ENCODE measurements at regions not wholly inside any gene's neighbourhood (a gene's known extent, or its start where the extent isn't known, plus 50 kb on each side); places are given as distances from the start of the nearest gene placed in this dataset.
"Not testable (repeated sequence)": the region's sequence is repeated elsewhere in the genome, so short reads cannot be mapped to it uniquely, and the experiment has no call there.

- DNase-seq: no peak
Observed at GRCh38 chr10:33776419-33777070, 442.1 kb upstream of the NRP1 start.

GRCh38 chr10:33774857-33775256 lies 440.4 kb upstream of the NRP1 start:
- DNase-seq: no peak

- no peak for DNase-seq
Observed at GRCh38 chr10:33773886-33774480, 439.5 kb upstream of the NRP1 start.

DNA sequence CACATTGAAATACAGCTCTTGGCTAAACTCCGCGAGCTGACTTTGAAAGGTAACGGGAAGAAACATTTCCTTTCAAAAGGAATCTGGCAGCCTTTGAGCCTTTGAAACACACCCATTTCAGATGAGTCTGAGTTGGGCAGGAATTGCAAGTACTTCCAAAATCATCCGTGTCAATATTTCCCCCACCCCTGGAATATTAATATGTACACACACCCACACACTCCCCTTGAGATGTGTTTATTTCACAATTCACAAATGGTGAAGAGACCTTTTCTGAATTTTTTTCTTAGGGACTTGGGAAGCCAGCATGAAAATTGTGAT lies 438.7 kb upstream of the NRP1 start:
- DNase-seq: no peak

DNA sequence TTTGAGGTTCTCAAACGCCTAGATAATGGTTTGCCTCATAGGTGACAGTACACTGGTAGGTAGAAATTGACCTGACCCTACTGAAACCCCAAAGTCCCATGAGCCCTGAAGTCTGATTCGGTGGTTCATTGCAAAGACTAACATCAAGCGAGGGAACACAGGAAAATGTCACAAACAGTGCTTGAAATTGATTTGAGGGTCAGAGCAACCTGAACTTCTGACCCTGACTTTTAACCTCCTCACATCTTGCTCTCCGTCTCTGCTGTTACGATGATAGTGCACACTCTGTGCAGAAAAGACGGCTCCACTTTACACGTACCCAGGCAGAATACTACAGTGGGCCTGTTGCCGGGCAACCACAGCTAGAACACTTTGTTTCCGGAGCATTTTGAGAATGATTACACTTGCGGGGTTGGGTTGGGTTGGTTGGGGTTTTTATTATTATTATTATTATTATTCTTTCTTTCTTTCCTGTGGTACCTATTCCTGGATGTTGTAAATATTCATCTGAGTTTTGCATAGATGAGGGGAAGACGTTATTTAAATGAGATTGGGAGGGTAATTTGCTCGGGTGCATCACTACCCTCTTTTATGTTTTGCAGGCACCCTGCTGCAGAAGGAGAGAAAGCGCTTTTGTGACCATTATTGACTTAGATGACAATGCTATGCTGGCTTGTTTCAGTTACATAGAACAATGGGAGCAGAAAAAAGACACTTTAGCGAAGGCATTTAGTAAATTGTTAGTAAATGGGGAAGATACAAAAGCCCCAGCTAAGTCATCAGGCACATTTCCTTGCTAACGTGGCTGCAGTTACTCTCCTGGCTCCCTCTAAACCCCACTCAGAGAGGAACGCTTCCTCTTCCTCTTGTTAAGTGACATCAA lies 438.1 kb upstream of the NRP1 start:
- DNase-seq: peak; percentile 38

DNA sequence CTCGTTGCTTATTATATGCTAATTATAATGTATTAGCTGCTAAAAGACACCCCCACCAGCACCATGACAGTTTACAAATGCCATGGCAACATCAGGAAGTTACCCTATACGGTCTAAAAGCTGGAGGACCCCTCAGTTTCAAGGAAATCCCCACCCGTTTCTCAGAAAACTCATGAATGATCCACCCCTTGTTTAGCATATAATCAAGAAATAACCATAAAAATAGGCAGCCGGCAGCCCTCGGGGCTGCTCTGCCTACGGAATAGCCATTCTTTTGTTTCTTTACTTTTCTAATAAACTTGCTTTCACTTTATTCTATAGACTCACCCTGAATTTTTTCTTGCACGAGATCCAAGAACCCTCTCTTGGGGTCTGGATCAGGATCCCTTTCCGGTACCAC lies 437.4 kb upstream of the NRP1 start:
- DNase-seq: not testable (repeated sequence)

GRCh38 chr10:33764694-33765185 lies 430.3 kb upstream of the NRP1 start:
- DNase-seq: no peak

- DNase-seq: no peak
Observed at GRCh38 chr10:33760056-33760943, 425.8 kb upstream of the NRP1 start.

DNA sequence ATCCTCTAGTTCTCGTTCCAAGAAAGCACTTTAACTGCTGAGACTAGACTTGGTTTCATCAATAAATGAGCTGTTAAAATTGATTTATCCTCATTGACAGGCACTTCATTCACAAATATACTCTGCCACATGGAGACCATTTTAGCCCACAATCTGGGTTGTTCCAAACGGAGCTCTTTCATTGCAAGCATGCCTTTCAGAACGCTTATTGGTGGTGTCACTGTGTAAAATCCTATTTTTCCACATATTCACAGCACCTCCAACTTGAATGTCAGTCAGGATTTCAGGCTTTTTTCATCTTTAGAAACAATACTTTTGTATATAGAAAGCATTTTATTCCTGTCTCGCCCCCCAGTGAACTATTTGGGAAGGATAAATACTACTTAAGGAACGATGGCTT lies 424.7 kb upstream of the NRP1 start:
- no peak for DNase-seq

DNA sequence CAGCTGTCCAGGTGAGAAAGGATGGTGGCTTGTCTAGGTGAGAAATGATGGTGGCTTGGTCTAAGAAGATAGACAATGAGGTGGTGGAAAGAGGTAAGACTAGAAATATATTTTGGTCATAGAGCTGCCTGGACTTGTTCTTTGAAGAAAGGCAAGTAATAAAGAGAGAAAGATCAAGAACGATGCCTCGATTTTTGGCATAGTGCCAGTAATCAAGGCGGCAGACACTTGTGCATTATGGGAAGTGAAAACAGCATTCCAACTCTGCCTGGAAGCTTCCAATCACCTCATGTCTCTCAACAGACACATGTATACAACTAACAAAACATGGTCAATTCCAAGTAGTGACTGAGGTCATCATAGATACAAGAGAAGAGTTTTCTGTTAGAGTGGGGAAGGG lies 423.8 kb upstream of the NRP1 start:
- DNase-seq: no peak

- DNase-seq: no peak
Observed at GRCh38 chr10:33754052-33754451, 419.6 kb upstream of the NRP1 start.

DNA sequence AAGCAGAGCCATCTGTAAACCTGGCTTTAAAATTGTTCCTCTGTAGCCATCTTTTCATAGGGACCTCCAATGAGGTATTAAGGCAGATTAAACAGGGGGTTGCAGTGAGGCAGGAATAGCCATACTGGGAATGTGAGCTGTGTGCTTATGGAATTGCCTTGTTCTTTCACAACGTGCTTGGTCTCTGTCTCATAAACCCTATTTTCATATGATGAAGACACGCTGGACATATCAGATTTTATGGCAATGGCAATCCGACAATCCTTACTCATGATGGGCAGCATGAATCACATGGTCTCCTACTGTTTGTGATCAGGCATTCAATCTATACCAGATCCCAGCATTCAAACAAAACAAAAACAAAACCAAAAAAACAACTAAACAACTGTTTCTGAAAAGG lies 418.9 kb upstream of the NRP1 start:
- no peak for DNase-seq

GRCh38 chr10:33749790-33750189 lies 415.3 kb upstream of the NRP1 start:
- DNase-seq: no peak

- no peak for DNase-seq
Observed at GRCh38 chr10:33749067-33749735, 414.7 kb upstream of the NRP1 start.

- DNase-seq: no peak
Observed at GRCh38 chr10:33746836-33747268, 412.4 kb upstream of the NRP1 start.

DNA sequence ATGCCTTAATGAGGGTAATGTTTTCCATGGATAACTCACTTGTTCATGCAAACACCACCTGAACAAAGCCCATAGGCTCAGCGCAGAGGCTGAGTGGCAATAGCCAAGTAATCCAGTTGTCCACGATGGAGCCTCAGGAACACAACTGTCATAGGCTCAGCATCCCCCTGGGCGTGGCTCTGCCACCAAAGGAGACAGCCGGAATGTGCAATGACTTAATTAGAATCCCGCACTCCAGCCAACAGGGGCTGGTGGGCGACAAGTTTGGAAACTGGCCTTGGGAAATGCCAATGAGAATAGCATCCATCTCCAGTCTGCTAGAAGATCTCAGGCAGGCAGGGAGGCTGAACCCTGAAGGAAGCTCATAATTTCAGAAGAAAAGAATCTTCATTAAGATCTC lies 411.7 kb upstream of the NRP1 start:
- no peak for DNase-seq

- DNase-seq: peak; percentile 2
Observed at GRCh38 chr10:33743429-33743857, 409.0 kb upstream of the NRP1 start.

DNA sequence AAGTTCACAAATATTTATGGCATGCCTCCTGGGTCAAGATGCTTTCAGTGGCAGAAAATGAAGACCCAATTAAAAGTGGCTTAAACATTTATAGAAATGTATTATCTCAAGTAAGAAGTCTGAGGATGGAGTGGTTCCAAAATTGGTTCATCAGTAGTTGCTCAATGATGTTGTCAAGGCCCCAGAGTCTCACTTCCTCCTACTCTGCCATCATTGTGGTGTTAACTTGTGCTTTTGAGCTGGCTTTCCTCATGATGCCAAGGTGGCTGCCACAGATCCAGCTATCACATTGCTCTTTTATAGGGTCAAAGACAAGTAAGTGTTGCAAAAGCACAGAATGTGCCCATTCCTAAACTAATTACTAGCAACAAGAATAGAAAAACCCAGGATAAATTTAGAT lies 404.6 kb upstream of the NRP1 start:
- no peak for DNase-seq

DNA sequence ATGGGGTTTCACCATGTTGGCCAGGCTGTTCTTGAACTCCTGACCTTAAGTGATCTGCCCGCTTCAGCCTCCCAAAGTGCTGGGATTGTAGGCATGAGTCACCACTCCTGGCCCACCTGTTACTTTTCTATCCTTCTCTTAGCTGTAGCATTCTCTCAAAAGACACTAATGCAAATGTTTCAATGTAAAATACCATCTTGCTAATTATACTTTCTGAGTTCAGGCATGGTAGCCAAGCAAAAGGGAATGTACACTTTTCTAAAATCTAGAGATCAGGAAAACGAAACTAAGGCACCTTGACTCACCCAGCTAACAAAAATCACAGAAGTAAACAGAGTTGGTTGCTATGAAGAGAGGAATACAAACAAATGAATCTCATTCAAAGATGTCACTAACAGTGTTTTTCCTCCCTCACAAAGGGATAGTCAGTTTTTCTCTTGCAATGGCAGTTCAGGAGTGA lies 401.0 kb upstream of the NRP1 start:
- no peak for DNase-seq

DNA sequence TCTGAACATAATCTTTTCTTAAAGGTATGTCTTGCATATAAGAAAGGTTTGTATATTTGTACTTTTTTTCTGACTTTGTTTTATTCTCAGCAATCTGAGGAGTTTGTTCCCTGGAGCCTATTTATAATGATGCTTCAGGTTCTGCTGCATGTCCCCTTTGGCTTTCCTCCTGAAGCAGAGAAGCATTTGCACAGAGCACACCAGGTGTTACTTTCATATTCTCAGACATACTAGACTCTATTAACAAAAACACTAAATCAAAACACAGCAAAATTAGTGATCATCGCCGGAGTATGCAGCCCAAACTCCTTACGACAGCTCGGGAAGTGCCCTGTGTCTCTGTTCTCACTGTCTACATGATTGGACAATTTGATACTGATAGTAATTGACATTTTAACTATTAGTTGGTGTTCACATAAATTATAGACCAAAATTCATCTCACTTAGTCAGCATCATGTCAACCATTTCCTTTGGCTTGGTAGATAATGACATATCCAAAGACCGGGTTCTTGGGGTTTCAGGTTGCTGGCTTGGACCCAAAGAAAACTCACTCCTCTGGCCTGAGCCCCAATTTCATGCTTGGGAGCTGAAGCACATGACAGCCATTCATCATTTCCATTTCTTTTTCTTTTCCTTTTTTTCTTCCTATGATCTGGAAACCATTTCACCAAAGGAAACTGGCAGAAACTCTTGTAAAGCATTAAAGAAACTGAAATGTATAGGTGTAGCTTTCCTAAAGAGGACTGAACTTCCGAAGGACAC lies 400.1 kb upstream of the NRP1 start:
- no peak for DNase-seq

- DNase-seq: no peak
Observed at GRCh38 chr10:33733058-33733457, 398.6 kb upstream of the NRP1 start.

Data from hematopoietic multipotent progenitor cell treated with erythropoietin and hydrocortisone succinate and interleukin-3 and kit ligand, for 4 days (in vitro differentiated cells).